ENCODE measurements at regions not wholly inside any gene's neighbourhood (a gene's known extent, or its start where the extent isn't known, plus 50 kb on each side); places are given as distances from the start of the nearest gene placed in this dataset.

GRCh38 chr16:50925758-50926357 is 184.0 kb downstream of the CYLD start (continued):
- TF ChIP-seq PBX3 (IDR thresholded peaks at IDR 0.05) = no peak
- no peak for TF ChIP-seq NRF1 (IDR thresholded peaks at IDR 0.05; ENCODE audit: low read depth, low read length)
- no peak for TF ChIP-seq YY1 (IDR thresholded peaks at IDR 0.05; ENCODE audit: low read depth)

- Histone ChIP-seq H3K27me3 (ENCODE audit: insufficient read depth) (no peaks in the 10 kb centered on the region), H2AFZ (ENCODE audit: low read depth) (no peak overlapping the region), H4K20me1 (ENCODE audit: insufficient read depth) (no peaks in the 10 kb centered on the region), H3K79me2 (ENCODE audit: insufficient read depth) (no peaks in the 10 kb centered on the region), H3K9me2 (no peaks in the 10 kb centered on the region), H3K9me3 (no peaks in the 10 kb centered on the region), H3K27ac (ENCODE audit: low read depth in 2 of 2, low read length in 1 of 2) (no peak overlapping the region), H3K4me2 (no peak overlapping the region), H3K4me3 (ENCODE audit: low read depth in 2 of 2, low read length in 1 of 2) (no peak overlapping the region), H3K4me1 (ENCODE audit: control insufficient read depth in 1 of 2, insufficient read depth in 2 of 2, low read depth in 1 of 2, low read length in 1 of 2) (no peaks in the 10 kb centered on the region), H3K36me3 (replicated peaks in 1 of 2; ENCODE audit: control insufficient read depth in 1 of 2, insufficient read depth in 2 of 2, low read length in 1 of 2) (no peaks in the 10 kb centered on the region), H3K9ac (no peak overlapping the region), H3F3A (replicated peaks; ENCODE audit: insufficient read depth) (no peaks in the 10 kb centered on the region)
- TF ChIP-seq FOXJ3 (CRISPR knock-in tag; IDR thresholded peaks at IDR 0.05) (no peak), FOSL2 (IDR thresholded peaks at IDR 0.05; ENCODE audit: borderline replicate concordance, low read depth) (no peak), POLR2AphosphoS5 (IDR thresholded peaks at IDR 0.05; ENCODE audit: low read depth, low read length) (no peak), RAD21 (IDR thresholded peaks at IDR 0.05; ENCODE audit: low read length) (no peak), SMC3 (IDR thresholded peaks at IDR 0.05; ENCODE audit: low read depth, low read length) (no peak), IRF3 (IDR thresholded peaks at IDR 0.05; ENCODE audit: low read depth, low read length) (no peak), YY1 (IDR thresholded peaks at IDR 0.05; ENCODE audit: low read depth) (no peak)
- POLR2A ChIA-PET = no interaction called here
- WGBS (ENCODE audit: low lambda C conversion rate) = 33% methylated on average over 8 of the region's 8 CpGs
- CTCF ChIA-PET = no interaction called here
- DNase-seq = no peak
Measured at GRCh38 chr16:50924759-50925545, 183.1 kb downstream of the CYLD start.

- CTCF ChIA-PET = no interaction called here
Measured at GRCh38 chr16:50917950-50918703, 176.2 kb downstream of the CYLD start.

More at GRCh38 chr16:50917950-50918703, 176.2 kb downstream of the CYLD start:
- Histone ChIP-seq H4K20me1 (ENCODE audit: insufficient read depth) (no peaks in the 10 kb centered on the region), H3F3A (replicated peaks; ENCODE audit: insufficient read depth) (no peaks in the 10 kb centered on the region), H3K4me2 (no peak overlapping the region), H3K36me3 (replicated peaks in 1 of 2; ENCODE audit: control insufficient read depth in 1 of 2, insufficient read depth in 2 of 2, low read length in 1 of 2) (no peaks in the 10 kb centered on the region), H3K9ac (no peak overlapping the region), H3K27ac (ENCODE audit: low read depth in 2 of 2, low read length in 1 of 2) (no peak overlapping the region), H3K4me3 (ENCODE audit: low read depth in 2 of 2, low read length in 1 of 2) (no peak overlapping the region), H3K79me2 (ENCODE audit: insufficient read depth) (no peaks in the 10 kb centered on the region), H3K27me3 (ENCODE audit: insufficient read depth) (no peaks in the 10 kb centered on the region), H3K4me1 (ENCODE audit: control insufficient read depth in 1 of 2, insufficient read depth in 2 of 2, low read depth in 1 of 2, low read length in 1 of 2) (peaks cover 0 to 4% of the 10 kb centered on the region in 2 experiments; a peak in 1 of 4 replicates), H2AFZ (ENCODE audit: low read depth) (no peak overlapping the region), H3K9me2 (no peaks in the 10 kb centered on the region), H3K9me3 (no peaks in the 10 kb centered on the region)
- 24% methylated on average over 16 of the region's 16 CpGs for WGBS (ENCODE audit: low lambda C conversion rate)
- DNase-seq = no peak
- POLR2A ChIA-PET = no interaction called here
- TF ChIP-seq RAD21 (IDR thresholded peaks at IDR 0.05; ENCODE audit: low read length) = no peak
- TF ChIP-seq TEAD4 (IDR thresholded peaks at IDR 0.05; ENCODE audit: borderline replicate concordance, insufficient read depth) = no peak
- no peak for TF ChIP-seq ZBTB33 (IDR thresholded peaks at IDR 0.05; ENCODE audit: borderline replicate concordance, low read depth)
- no peak for TF ChIP-seq ELF1 (IDR thresholded peaks at IDR 0.05)
- no peak for TF ChIP-seq MAX (IDR thresholded peaks at IDR 0.05; ENCODE audit: low read depth)

Measured in SK-N-SH (cell line).